Thyroid gland (tissue), 4 donors: ENCODE measurements at regions not wholly inside any gene's neighbourhood (a gene's known extent, or its start where the extent isn't known, plus 50 kb on each side); places are given as distances from the start of the nearest gene placed in this dataset.
"Not testable (repeated sequence)": the region's sequence is repeated elsewhere in the genome, so short reads cannot be mapped to it uniquely, and the experiment has no call there.

ENCODE experiments used
- DNase-seq, 2 donors: peaks; one replicate each; pipeline ENCODE4 v3.0.0-alpha.2; 2019
- H3K27ac ChIP-seq, 3 donors: fragments of 200-600 bp; sonication (generic); 1 replicate in 2 of 3; 2 replicates in 1 of 3; pipeline ENCODE4 v1.5.1; 2016 to 2019; ENCODE audit warnings: mild to moderate bottlenecking in 1 of 3, moderate library complexity in 1 of 3
- H3K27me3 ChIP-seq: fragments of 200-600 bp; sonication (generic); one replicate; pipeline ENCODE4 v1.5.1; 2019
- H3K36me3 ChIP-seq, 2 donors: fragments of 200-600 bp; sonication (generic); one replicate each; pipeline ENCODE4 v1.5.1; 2016 to 2019
- H3K4me1 ChIP-seq, 2 donors: fragments of 200-600 bp; sonication (generic); one replicate each; pipeline ENCODE4 v1.5.1; 2017 to 2019
- H3K4me3 ChIP-seq, 3 donors: fragments of 200-600 bp; sonication (generic); replicated peaks in 1 of 3; 1 replicate in 2 of 3; 2 replicates in 1 of 3; pipeline ENCODE4 v1.5.1; 2016; ENCODE audit warnings: mild to moderate bottlenecking in 1 of 3
- H3K9me3 ChIP-seq: fragments of 200-600 bp; sonication (generic); one replicate; pipeline ENCODE4 v1.5.1; 2017
- CTCF ChIP-seq, 6 experiments: fragments of 200-600 bp in 3 of 6; fragments of 450-650 bp in 3 of 6; sonication (generic) in 3 of 6; IDR thresholded peaks; one replicate each; pipeline ENCODE4 v1.5.1; 2016 to 2019; ENCODE audit warnings: antibody characterized with exemption in 6 of 6, mild to moderate bottlenecking in 2 of 6, inconsistent platforms in 1 of 6, moderate library complexity in 1 of 6
- POLR2A ChIP-seq, 2 donors: fragments of 450-650 bp; IDR thresholded peaks; one replicate each; pipeline ENCODE4 v1.6.1; 2017; ENCODE audit warnings: antibody characterized with exemption in 2 of 2, mild to moderate bottlenecking in 2 of 2, moderate library complexity in 1 of 2
- WGBS, 2 donors: methylation state at CpG; one replicate each; pipeline ENCODE4 v1.1.5; 2017; 5-methylcytosine and 5-hydroxymethylcytosine counted together
- intact Hi-C: fragments of 100-400 bp; cut with DNase I; formaldehyde crosslinking; loops from one replicate; pipeline ENCODE4 v1.15.1; 2023

GRCh38 chr7:9523579-9523978, 1090.2 kb downstream of the NXPH1 start:
- intact Hi-C loops, result no loop called here
- no peak overlapping the region for H3K27ac ChIP-seq
- H3K4me1 ChIP-seq, result no peaks in the 10 kb centered on the region
- no peak for DNase-seq
- 96 to 98% methylated on average over 2 of the region's 2 CpGs for WGBS, 2 donors
- no peaks in the 10 kb centered on the region for H3K27me3 ChIP-seq
- no peaks in the 10 kb centered on the region for H3K9me3 ChIP-seq
- TF ChIP-seq CTCF (IDR thresholded peaks at IDR 0.05) (no peak), POLR2A (IDR thresholded peaks at IDR 0.05) (no peak)
- no peak overlapping the region for H3K4me3 ChIP-seq
- H3K36me3 ChIP-seq, result no peaks in the 10 kb centered on the region

GRCh38 chr7:9552431-9552830, 1119.0 kb downstream of the NXPH1 start:
- 95 to 96% methylated on average over 4 of the region's 4 CpGs for WGBS, 2 donors
- H3K4me3 ChIP-seq, H3K9me3 ChIP-seq, H3K36me3 ChIP-seq, H3K4me1 ChIP-seq, H3K27ac ChIP-seq, intact Hi-C loops, H3K27me3 ChIP-seq, DNase-seq: not testable (repeated sequence)

- intact Hi-C loops, result no loop called here
- no peak overlapping the region for H3K4me3 ChIP-seq
- TF ChIP-seq POLR2A (IDR thresholded peaks at IDR 0.05) (no peak), CTCF (IDR thresholded peaks at IDR 0.05) (no peak)
- no peaks in the 10 kb centered on the region for H3K4me1 ChIP-seq
- no peak overlapping the region for H3K27ac ChIP-seq
- H3K27me3 ChIP-seq, result no peaks in the 10 kb centered on the region
- 52 to 58% methylated on average over 3 of the region's 3 CpGs for WGBS, 2 donors
- H3K9me3 ChIP-seq, result no peaks in the 10 kb centered on the region
- no peak for DNase-seq
- H3K36me3 ChIP-seq, result no peaks in the 10 kb centered on the region
Measured at GRCh38 chr7:9557853-9558252, 1124.4 kb downstream of the NXPH1 start.

- no peak overlapping the region for H3K4me3 ChIP-seq
- TF ChIP-seq CTCF (IDR thresholded peaks at IDR 0.05), result no peak
- TF ChIP-seq POLR2A (IDR thresholded peaks at IDR 0.05), result no peak
- WGBS, 2 donors, result 73 to 79% methylated on average over 1 of the region's 1 CpG
- DNase-seq, result no peak
- H3K4me1 ChIP-seq, result no peaks in the 10 kb centered on the region
- no peaks in the 10 kb centered on the region for H3K36me3 ChIP-seq
- H3K27me3 ChIP-seq, result no peaks in the 10 kb centered on the region
- no peaks in the 10 kb centered on the region for H3K9me3 ChIP-seq
- intact Hi-C loops, result no loop called here
- no peak overlapping the region for H3K27ac ChIP-seq
Measured at GRCh38 chr7:9575716-9576115, 1142.3 kb downstream of the NXPH1 start.

GRCh38 chr7:9582824-9583223, 1149.4 kb downstream of the NXPH1 start:
- H3K9me3 ChIP-seq, result no peaks in the 10 kb centered on the region
- no peak overlapping the region for H3K27ac ChIP-seq
- H3K4me3 ChIP-seq, result no peak overlapping the region
- H3K27me3 ChIP-seq, result no peaks in the 10 kb centered on the region
- no peaks in the 10 kb centered on the region for H3K36me3 ChIP-seq
- intact Hi-C loops, result no loop called here
- H3K4me1 ChIP-seq, result no peaks in the 10 kb centered on the region
- TF ChIP-seq CTCF (IDR thresholded peaks at IDR 0.05) (no peak), POLR2A (IDR thresholded peaks at IDR 0.05) (no peak)
- WGBS, 2 donors, result 42 to 68% methylated on average over 2 of the region's 2 CpGs
- no peak for DNase-seq

- WGBS, 2 donors, result 88 to 97% methylated on average over 2 of the region's 2 CpGs
- intact Hi-C loops, result no loop called here
- no peak for DNase-seq
- H3K4me1 ChIP-seq, result no peaks in the 10 kb centered on the region
- H3K9me3 ChIP-seq, result no peaks in the 10 kb centered on the region
- H3K27ac ChIP-seq, result no peak overlapping the region
- H3K36me3 ChIP-seq, result no peaks in the 10 kb centered on the region
- no peak overlapping the region for H3K4me3 ChIP-seq
- no peak for TF ChIP-seq CTCF (IDR thresholded peaks at IDR 0.05)
- no peak for TF ChIP-seq POLR2A (IDR thresholded peaks at IDR 0.05)
- no peaks in the 10 kb centered on the region for H3K27me3 ChIP-seq
Measured at GRCh38 chr7:9598411-9598810, 1165.0 kb downstream of the NXPH1 start.
